ENCODE measurements at regions not wholly inside any gene's neighbourhood (a gene's known extent, or its start where the extent isn't known, plus 50 kb on each side); places are given as distances from the start of the nearest gene placed in this dataset.

DNA sequence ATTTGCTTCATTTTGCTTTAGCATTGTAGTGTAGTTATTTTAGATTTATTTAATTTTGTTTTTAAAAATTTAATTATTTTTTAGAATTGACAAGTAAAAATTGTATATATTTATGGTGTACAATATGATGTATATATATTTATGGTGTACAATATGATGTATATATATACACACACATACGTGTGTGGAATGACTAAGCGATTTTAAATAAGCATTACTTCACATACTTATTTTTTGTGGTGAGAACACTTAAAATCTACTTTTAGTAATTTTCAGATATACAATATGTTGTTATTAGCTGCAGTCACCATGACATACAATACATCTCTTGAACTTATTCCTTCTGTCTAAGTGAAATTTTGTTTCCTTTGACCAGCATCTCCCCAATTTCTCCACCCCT lies 172.9 kb downstream of the SPRY1 start:
- Mint-ChIP-seq H3K4me3 (no peak overlapping the region), H3K4me1 (peaks cover 6% of the 10 kb centered on the region), H3K27ac (no peak overlapping the region), H3K27me3 (ENCODE audit: low read depth) (no peaks in the 10 kb centered on the region), H3K9me3 (peaks cover 18% of the 10 kb centered on the region), H3K36me3 (ENCODE audit: low read depth) (peaks cover 9% of the 10 kb centered on the region)
- TF ChIP-seq, protein P1, sequence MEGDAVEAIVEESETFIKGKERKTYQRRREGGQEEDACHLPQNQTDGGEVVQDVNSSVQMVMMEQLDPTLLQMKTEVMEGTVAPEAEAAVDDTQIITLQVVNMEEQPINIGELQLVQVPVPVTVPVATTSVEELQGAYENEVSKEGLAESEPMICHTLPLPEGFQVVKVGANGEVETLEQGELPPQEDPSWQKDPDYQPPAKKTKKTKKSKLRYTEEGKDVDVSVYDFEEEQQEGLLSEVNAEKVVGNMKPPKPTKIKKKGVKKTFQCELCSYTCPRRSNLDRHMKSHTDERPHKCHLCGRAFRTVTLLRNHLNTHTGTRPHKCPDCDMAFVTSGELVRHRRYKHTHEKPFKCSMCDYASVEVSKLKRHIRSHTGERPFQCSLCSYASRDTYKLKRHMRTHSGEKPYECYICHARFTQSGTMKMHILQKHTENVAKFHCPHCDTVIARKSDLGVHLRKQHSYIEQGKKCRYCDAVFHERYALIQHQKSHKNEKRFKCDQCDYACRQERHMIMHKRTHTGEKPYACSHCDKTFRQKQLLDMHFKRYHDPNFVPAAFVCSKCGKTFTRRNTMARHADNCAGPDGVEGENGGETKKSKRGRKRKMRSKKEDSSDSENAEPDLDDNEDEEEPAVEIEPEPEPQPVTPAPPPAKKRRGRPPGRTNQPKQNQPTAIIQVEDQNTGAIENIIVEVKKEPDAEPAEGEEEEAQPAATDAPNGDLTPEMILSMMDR (IDR thresholded peaks at IDR 0.05; ENCODE audit: unreplicated experiment in 3 of 3): no peak

- Mint-ChIP-seq H3K9me3 (no peaks in the 10 kb centered on the region), H3K4me3 (peak overlapping the region in 1 of 3 experiments; percentile 21), H3K36me3 (ENCODE audit: low read depth) (no peaks in the 10 kb centered on the region), H3K27me3 (ENCODE audit: low read depth) (no peaks in the 10 kb centered on the region), H3K4me1 (peaks cover 20% of the 10 kb centered on the region), H3K27ac (peak overlapping the region in 1 of 3 experiments; percentile 10)
- TF ChIP-seq, protein P1 (IDR thresholded peaks at IDR 0.05; ENCODE audit: unreplicated experiment in 3 of 3): no peak
These were observed 177.4 kb downstream of the SPRY1 start for GRCh38 chr4:123573866-123574508.

GRCh38 chr4:123575291-123575690 lies 178.7 kb downstream of the SPRY1 start:
- TF ChIP-seq, protein P1 (IDR thresholded peaks at IDR 0.05; ENCODE audit: unreplicated experiment in 3 of 3): no peak
- H3K36me3 Mint-ChIP-seq (ENCODE audit: low read depth): no peaks in the 10 kb centered on the region
- H3K4me3 Mint-ChIP-seq: no peak overlapping the region
- no peaks in the 10 kb centered on the region for H3K27me3 Mint-ChIP-seq (ENCODE audit: low read depth)
- peaks cover 22% of the 10 kb centered on the region for H3K4me1 Mint-ChIP-seq
- no peak overlapping the region for H3K27ac Mint-ChIP-seq
- H3K9me3 Mint-ChIP-seq: peaks cover under 1% of the 10 kb centered on the region

DNA sequence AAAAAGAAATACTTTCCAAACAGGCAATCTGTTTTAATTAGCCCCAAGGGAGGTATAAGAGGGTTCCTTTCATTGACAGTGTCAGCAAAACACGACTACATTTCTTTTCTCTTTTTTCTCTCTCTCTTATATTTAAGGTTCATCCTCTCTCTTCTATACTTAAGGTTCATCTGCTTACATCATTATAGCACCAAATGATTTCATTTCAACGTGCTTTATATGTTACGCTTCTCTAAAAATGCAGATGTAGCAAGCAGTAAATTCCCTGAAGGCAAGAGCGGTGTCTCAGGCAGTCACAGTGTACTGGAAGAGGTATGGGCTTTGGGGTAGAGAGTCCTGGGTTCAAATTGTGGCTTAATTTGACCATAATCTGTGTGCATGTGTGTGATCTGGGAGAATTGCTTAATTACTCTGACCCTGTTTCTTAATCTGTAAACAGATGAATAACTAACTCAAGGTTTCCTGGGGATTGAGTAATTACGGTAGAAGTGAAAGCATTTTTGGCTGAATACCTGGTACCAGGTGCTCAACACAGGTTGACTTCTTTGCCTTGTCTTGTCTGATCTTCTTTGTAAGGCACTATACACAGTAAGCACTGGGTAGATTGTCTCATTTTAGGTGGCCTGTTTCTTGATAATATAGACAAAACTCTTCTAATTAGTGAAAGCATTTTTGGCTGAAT lies 180.8 kb downstream of the SPRY1 start:
- Mint-ChIP-seq H3K9me3 (peaks cover 12% of the 10 kb centered on the region), H3K27ac (peak overlapping the region in 1 of 3 experiments; percentile 11), H3K4me1 (peaks cover 22% of the 10 kb centered on the region), H3K36me3 (ENCODE audit: low read depth) (peaks cover 3% of the 10 kb centered on the region), H3K27me3 (ENCODE audit: low read depth) (no peaks in the 10 kb centered on the region), H3K4me3 (no peak overlapping the region)
- TF ChIP-seq, protein P1 (IDR thresholded peaks at IDR 0.05; ENCODE audit: unreplicated experiment in 3 of 3): no peak

DNA sequence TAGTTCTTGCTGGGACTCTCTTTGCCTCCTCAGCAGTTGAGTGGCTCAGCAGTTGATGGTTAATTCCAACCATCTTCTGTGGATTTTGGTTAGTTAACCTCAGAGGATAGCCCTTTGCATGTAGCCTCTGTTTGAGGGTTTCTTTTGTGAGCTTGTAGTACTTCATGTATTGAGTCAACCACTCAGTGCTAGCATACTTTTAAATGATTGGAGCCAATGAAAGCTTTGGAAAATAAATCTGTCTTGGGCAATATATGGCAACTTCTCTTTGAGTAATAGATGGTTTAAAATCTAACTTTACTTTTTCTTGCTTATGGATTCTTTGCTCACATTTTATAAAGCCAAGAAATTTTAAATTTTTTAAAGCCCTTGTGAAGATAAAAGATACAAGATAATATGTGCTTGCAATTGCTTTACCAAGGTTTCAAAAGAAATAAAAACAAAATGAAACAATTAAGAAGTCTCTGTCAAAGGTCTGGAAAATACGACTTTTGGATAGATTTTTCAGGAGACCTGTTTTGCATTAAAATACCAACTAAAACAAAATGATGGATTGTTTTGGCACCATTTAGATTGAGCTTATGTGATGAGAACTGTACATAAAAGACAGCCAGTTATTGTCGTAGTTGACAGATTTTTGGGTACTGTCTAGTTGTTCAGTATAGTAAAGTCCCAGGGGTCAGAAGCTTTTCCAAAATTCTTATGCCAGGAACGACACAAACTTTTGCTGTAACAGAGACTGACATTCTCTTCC lies 181.9 kb downstream of the SPRY1 start:
- Mint-ChIP-seq H3K4me3 (no peak overlapping the region), H3K27ac (peak overlapping the region in 2 of 3 experiments; percentile 11 to 20), H3K4me1 (peaks cover 22% of the 10 kb centered on the region), H3K9me3 (peaks cover 12% of the 10 kb centered on the region), H3K36me3 (ENCODE audit: low read depth) (peaks cover 3% of the 10 kb centered on the region), H3K27me3 (ENCODE audit: low read depth) (no peaks in the 10 kb centered on the region)
- TF ChIP-seq, protein P1 (IDR thresholded peaks at IDR 0.05; ENCODE audit: unreplicated experiment in 3 of 3): no peak
